Activated CD4-positive, alpha-beta T cell treated with anti-CD3 and anti-CD28 coated beads, Interleukin-2, amount 10 ng/mL, durations not matched to agents 24 days and 14 days (primary cell): ENCODE measurements at regions not wholly inside any gene's neighbourhood (a gene's known extent, or its start where the extent isn't known, plus 50 kb on each side); places are given as distances from the start of the nearest gene placed in this dataset.
A peak's percentile ranks its signal among the peaks of the same experiment; 100 is the strongest.

ENCODE experiments used
- DNase-seq: peaks from one replicate; pipeline ENCODE4 v3.0.0; 2022
- H3K27ac Mint-ChIP-seq: one replicate; pipeline ENCODE4 v1.8.0; 2022; ENCODE audit warnings: mild to moderate bottlenecking, mixed read lengths
- H3K27me3 Mint-ChIP-seq: one replicate; pipeline ENCODE4 v1.8.0; 2022; ENCODE audit warnings: mixed read lengths
- H3K36me3 Mint-ChIP-seq: one replicate; pipeline ENCODE4 v1.8.0; 2022; ENCODE audit warnings: low read depth, mild to moderate bottlenecking, mixed read lengths
- H3K4me1 Mint-ChIP-seq: one replicate; pipeline ENCODE4 v1.8.0; 2021; ENCODE audit warnings: mixed read lengths
- H3K4me3 Mint-ChIP-seq: one replicate; pipeline ENCODE4 v1.8.0; 2022; ENCODE audit warnings: mild to moderate bottlenecking, moderate library complexity, mixed read lengths
- H3K9me3 Mint-ChIP-seq: one replicate; pipeline ENCODE4 v1.8.0; 2021; ENCODE audit warnings: mixed read lengths
- intact Hi-C: fragments of 100-400 bp; cut with micrococcal nuclease; formaldehyde crosslinking; loops from one replicate; pipeline ENCODE4 v1.15.1; 2023

DNA sequence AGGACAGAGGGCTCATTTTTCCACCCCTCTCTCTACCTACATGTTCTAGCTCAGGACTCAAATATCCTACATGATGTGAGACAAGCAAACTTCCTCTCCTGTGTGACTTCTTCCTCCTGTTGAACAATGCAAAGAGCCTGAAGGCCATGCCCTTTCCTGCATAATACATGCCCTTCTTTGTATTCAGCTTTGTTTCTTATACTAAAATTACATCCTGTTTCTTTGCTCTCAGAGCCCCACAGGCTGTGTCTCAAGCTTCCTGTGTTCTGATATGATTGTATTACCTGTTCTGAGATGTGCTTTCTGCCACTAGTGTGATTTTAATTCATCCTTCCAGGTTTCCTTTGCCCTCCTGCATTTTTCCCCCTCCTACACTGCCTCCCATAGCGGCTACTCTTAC is 166.4 kb upstream of the AFF2 start:
- Mint-ChIP-seq H3K27me3 (no peaks in the 10 kb centered on the region), H3K9me3 (peaks cover 6% of the 10 kb centered on the region), H3K27ac (peak overlapping the region; percentile 34), H3K4me3 (no peak overlapping the region), H3K4me1 (peaks cover 13% of the 10 kb centered on the region), H3K36me3 (no peaks in the 10 kb centered on the region)
- DNase-seq, result peak; percentile 67
- intact Hi-C loops, result no loop called here

DNA sequence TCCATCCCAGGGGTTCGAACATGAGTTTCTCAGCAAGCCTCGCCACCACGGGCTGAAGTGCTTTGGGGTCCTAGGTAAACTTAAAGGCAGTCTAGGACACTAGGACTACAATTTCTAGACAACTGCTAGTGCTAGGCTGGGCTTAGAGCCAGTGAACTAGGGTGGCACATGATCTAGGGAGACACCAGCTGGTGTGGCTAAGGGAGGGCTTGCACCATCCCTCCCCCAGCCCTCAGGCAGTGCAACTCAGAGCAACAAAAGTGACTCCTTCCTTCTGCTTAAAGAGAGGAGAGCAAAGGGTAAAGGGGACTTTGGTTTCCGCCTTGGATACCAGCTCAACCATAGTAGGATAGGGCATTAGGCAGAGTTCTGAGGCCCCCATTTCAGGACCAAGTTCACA is 162.5 kb upstream of the AFF2 start:
- no peaks in the 10 kb centered on the region for H3K27me3 Mint-ChIP-seq
- H3K4me1 Mint-ChIP-seq, result peaks cover 21% of the 10 kb centered on the region
- H3K27ac Mint-ChIP-seq, result no peak overlapping the region
- peaks cover 17% of the 10 kb centered on the region for H3K9me3 Mint-ChIP-seq
- DNase-seq, result no peak
- intact Hi-C loops, result no loop called here
- no peak overlapping the region for H3K4me3 Mint-ChIP-seq
- H3K36me3 Mint-ChIP-seq, result peaks cover 4% of the 10 kb centered on the region

DNA sequence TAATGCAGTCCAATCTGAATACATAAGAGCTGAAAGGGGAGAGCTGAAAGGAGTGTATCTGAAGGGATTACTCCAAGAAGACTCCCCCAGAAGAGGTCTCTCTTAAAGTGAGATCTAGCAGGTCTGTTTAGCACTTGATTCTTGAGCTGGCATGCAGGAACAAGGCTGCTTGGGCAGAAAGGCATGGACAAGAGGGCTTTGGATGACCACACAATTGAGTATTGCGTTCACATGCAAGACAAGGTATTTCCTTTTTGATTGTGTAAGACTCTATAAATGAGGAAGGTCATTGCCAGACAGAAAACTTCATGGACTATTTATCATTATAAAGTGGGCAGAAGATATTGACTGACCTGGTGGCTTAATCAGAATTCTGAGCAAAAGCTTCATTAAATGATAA is 145.5 kb upstream of the AFF2 start:
- Mint-ChIP-seq H3K27ac (no peak overlapping the region), H3K9me3 (peaks cover 21% of the 10 kb centered on the region), H3K4me1 (no peaks in the 10 kb centered on the region), H3K36me3 (no peaks in the 10 kb centered on the region), H3K4me3 (no peak overlapping the region), H3K27me3 (no peaks in the 10 kb centered on the region)
- intact Hi-C loops, result no loop called here
- DNase-seq, result no peak

DNA sequence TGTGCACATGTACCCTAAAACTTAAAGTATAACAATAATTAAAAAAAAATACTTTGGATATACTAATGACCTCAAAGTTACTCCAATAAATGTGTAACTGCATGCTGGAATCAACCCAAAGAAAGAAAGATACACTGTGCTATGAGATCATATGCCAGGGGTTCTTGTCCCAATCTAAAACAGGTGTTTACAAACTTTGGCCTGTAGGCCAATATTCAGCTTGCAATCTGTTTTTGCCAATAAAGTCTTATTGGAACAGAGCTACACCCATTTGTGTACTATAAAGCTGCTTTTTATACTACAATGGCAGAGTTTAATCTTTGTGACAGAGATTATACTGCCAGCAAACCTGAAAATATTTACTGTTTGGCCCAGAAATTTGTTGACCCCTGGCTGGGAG is 138.8 kb upstream of the AFF2 start:
- Mint-ChIP-seq H3K27me3 (no peaks in the 10 kb centered on the region), H3K4me3 (no peak overlapping the region), H3K4me1 (no peaks in the 10 kb centered on the region), H3K9me3 (peaks cover 14% of the 10 kb centered on the region), H3K27ac (no peak overlapping the region), H3K36me3 (no peaks in the 10 kb centered on the region)
- no peak for DNase-seq
- intact Hi-C loops, result no loop called here

DNA sequence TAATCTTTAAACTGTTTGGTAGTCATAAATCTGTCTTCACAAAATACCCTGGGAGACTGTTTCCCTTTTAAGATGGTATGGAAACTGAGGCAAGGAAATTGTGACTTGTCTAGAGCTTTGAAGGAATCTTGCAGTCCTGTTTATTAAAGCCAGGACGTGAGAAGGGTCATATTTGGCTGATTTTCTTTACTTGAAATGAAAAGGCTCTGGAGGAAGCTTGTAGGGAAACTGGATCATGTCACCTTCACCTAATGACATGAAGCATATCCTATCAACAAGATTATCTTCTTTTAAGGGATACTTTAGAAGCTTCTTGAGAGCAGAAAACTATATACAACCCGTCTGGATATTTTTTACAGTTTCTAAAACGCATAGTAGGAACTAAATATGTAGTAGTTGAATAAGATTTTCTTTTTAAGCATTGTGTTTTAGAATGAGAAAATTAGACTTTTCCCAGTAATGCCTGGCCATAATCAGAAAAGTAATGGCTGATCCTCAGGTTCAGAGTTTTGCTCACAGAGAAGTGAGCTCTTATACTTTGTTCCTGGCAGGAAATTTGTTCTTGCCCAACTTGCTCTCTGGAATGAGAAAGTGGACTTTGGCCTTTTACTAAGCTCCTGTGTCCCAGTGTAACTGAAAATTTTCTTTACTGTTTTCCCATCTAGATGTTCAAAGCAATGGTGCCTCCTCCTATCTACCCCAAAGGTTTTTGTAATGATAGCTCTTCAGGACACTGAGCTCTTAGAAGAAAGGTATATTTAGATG is 136.8 kb upstream of the AFF2 start:
- H3K36me3 Mint-ChIP-seq, result no peaks in the 10 kb centered on the region
- peaks cover 4% of the 10 kb centered on the region for H3K9me3 Mint-ChIP-seq
- no peak overlapping the region for H3K4me3 Mint-ChIP-seq
- no peaks in the 10 kb centered on the region for H3K27me3 Mint-ChIP-seq
- peaks cover 4% of the 10 kb centered on the region for H3K4me1 Mint-ChIP-seq
- no peak overlapping the region for H3K27ac Mint-ChIP-seq
- intact Hi-C loops, result no loop called here
- no peak for DNase-seq

DNA sequence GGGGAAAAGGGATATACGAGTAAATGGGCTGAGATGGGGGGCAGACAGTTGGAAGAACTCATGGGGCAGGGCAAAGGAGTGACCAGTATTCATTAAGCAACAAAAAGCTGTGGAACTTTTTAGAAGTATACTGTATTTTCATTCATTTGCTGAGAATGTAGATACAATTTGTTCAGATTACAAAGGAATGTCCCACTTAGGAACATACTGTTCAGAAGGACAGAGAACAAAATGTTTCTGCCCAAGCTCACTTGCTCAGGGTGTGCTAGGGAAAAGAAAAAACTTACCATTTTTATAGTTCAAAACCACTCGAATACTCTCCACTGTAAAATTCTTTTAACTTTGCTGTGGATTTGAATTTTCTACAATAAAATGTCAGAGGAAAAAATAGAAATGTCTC is 135.2 kb upstream of the AFF2 start:
- Mint-ChIP-seq H3K36me3 (no peaks in the 10 kb centered on the region), H3K4me3 (no peak overlapping the region), H3K27me3 (no peaks in the 10 kb centered on the region), H3K4me1 (peaks cover 4% of the 10 kb centered on the region), H3K9me3 (peaks cover 4% of the 10 kb centered on the region), H3K27ac (no peak overlapping the region)
- DNase-seq, result no peak
- intact Hi-C loops, result no loop called here

DNA sequence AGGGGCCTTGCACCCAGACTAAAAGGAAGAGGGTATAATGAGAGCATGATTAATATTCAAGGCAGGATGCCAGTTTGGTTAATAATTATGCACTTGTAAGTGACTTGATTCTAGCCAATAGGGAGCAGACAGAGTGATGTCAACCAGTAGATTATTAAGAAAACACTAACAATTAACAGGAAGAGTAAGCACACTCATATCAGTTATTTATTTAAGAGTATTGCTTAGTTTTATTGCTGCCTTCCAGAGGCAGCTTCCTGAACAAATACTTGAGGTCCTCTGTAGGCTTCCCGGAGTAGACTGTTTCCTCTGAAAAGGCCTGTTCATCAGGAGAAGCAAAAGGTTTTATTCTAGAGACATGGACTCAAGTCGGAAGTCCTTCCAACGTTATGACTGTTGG is 129.1 kb upstream of the AFF2 start:
- no peak for DNase-seq
- Mint-ChIP-seq H3K27me3 (no peaks in the 10 kb centered on the region), H3K9me3 (peaks cover 9% of the 10 kb centered on the region), H3K36me3 (no peaks in the 10 kb centered on the region), H3K4me1 (peaks cover 4% of the 10 kb centered on the region), H3K4me3 (no peak overlapping the region), H3K27ac (no peak overlapping the region)
- intact Hi-C loops, result no loop called here

DNA sequence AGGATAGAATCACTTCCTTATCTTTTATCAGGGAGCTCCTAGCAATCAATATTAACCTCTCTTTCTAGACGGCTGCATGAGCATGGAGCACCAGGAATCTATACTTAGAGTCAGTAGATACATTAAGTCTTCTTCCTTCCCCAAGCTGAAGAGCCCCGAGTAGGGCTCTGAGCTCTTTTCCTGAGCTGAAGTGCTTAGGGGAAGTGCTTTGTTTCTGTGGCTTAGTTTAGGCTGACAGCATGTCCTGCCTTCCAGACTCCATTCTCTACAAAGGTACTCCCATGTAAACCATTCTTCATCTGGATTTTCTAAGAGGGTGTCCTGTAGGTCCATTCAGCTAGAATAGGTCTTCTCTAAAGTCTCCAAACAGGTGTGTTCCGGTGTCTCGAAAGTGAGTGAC is 127.5 kb upstream of the AFF2 start:
- intact Hi-C loops, result no loop called here

DNA sequence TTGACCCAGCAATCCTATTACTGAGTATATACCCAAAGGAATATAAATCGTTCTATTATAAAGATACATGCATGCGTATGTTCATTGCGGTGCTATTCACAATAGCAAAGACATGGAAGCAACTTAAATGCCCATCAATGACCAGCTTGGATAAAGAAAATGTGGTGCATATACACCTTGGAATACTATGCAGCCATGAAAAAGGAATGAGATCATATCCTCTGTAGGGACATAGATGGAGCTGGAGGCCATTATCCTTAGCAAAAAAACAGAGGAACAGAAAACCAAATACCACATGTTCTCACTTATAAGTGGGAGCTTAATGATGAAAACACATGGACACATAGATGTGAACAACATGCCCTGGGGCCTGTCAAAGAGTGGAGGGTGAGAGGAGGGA is 124.1 kb upstream of the AFF2 start:
- peaks cover 9% of the 10 kb centered on the region for H3K9me3 Mint-ChIP-seq
- intact Hi-C loops, result no loop called here
- H3K36me3 Mint-ChIP-seq, result no peaks in the 10 kb centered on the region
- no peaks in the 10 kb centered on the region for H3K27me3 Mint-ChIP-seq
- H3K4me1 Mint-ChIP-seq, result peaks cover 16% of the 10 kb centered on the region
- H3K27ac Mint-ChIP-seq, result no peak overlapping the region
- no peak overlapping the region for H3K4me3 Mint-ChIP-seq
- no peak for DNase-seq

More for the DNA sequence above, 127.5 kb upstream of the AFF2 start:
- Mint-ChIP-seq H3K4me1 (peaks cover under 1% of the 10 kb centered on the region), H3K9me3 (peaks cover 9% of the 10 kb centered on the region), H3K4me3 (no peak overlapping the region), H3K27me3 (no peaks in the 10 kb centered on the region), H3K36me3 (no peaks in the 10 kb centered on the region), H3K27ac (no peak overlapping the region)
- DNase-seq, result no peak

DNA sequence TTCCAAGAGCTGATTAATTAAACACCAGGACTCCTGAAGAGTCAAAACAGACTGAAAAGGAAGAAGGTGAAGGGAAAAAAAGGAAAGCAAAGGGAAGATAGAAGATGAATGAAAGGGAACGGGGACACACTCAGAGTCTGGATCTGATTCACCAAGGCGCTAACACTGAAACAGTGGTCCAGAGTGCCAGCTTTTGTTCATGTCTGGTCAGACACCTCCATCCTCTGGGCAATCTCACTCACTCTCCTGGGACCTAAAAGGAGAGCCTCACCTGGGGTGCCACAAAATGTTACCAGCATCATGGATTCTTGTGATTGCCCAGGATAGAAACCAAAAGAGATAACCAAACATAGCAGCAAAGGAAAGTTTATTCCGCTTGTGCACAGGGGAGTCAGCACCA is 120.3 kb upstream of the AFF2 start:
- Mint-ChIP-seq H3K4me1 (peaks cover 21% of the 10 kb centered on the region), H3K27ac (peak overlapping the region; percentile 45), H3K36me3 (no peaks in the 10 kb centered on the region), H3K27me3 (no peaks in the 10 kb centered on the region), H3K4me3 (peak overlapping the region; percentile 78), H3K9me3 (peaks cover 4% of the 10 kb centered on the region)
- intact Hi-C loops, result loop anchor here (2.0 to 10.0 kb wide), 2 partner anchors 69 to 465 kb away; partner anchors contain the start of gene FMR1
- DNase-seq, result peak; percentile 51

DNA sequence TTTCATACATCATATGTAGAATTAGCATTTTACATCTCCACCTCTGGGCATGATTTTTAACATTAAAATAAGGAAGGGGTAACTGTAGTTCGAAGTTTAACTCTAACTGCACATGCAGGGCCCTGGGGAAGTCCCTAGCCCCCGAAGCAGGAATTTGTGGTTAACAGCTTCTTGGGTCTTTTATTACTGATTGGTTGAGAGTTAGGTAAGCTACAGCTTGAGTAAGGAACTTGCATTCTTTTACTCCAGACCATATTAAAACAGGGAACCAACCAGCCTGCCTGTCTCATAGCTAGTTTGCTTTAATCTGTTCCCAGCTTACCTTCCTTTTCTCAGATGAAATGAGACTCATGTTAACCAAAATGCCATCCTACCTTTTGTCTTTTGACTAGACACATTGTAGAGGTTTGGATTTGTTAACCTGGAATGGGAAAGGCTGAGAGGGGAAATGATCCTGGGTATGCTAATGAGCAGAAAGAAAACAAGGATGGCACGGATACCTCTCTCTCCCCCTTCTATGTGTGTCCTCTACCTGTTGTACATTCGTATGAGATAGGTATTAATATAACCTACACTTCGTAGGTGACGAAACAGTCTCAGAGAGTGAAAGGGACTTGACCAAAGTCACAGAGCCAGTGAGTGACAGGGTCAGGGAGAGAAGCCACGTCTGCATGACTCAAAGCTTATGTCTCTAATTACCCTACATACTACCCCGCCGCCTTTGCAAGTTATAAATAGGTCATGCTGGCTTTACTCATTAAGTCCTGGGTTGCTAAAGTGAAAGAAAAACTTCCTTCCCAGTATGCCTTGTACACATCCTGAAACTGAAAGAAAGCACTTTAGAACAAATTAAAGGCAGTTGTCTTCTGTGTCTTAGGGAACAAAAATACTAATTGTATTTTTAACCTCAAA is 119.5 kb upstream of the AFF2 start:
- peak; percentile 82 for DNase-seq
- intact Hi-C loops, result loop anchor here (1.0 to 10.0 kb wide), 5 partner anchors 70 to 903 kb away; partner anchors contain the start of gene FMR1
- H3K4me1 Mint-ChIP-seq, result peaks cover 21% of the 10 kb centered on the region
- H3K36me3 Mint-ChIP-seq, result no peaks in the 10 kb centered on the region
- peak overlapping the region; percentile 92 for H3K27ac Mint-ChIP-seq
- H3K27me3 Mint-ChIP-seq, result no peaks in the 10 kb centered on the region
- H3K9me3 Mint-ChIP-seq, result no peaks in the 10 kb centered on the region
- peak overlapping the region; percentile 78 for H3K4me3 Mint-ChIP-seq

DNA sequence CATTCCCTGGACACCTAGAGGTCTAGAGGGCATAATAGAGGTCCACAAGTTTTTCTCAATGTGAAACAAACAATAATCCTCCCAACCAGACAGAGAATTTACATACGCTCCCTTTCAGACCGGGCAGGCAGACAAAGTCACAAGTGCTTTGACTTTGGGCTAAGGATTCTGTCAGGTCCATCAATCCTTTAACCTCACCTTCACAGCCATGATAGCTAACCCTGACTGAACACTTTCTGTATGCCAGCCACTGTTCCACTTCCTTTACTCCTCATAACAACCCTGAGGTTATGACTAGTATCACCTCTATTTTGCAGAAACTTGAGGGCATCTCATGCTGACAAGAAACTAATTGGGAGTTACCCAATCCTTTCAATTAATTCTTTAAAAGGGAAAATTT is 118.8 kb upstream of the AFF2 start:
- peak overlapping the region; percentile 78 for H3K4me3 Mint-ChIP-seq
- peak; percentile 58 for DNase-seq
- H3K27ac Mint-ChIP-seq, result peak overlapping the region; percentile 92

DNA sequence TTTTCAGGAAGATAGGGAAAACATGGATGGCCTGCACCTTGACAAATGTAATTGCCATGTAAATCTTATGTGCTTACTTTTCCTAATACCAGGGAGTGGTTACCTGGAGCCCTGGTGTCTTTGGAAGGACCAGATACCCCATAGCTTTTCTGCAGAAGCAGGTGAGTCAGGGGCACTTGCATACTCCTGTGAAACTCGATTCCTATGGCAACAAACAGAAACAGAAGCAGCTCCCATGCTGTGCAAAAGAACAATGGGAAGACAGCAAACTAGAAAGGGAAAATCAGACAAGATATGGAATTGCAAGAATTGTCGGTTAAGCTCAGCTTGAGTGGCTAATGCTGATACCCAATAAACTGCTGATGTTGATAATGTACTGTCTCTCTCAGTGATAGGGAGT is 117.4 kb upstream of the AFF2 start:
- Mint-ChIP-seq H3K9me3 (no peaks in the 10 kb centered on the region), H3K27me3 (no peaks in the 10 kb centered on the region), H3K27ac (no peak overlapping the region), H3K4me3 (no peak overlapping the region), H3K36me3 (no peaks in the 10 kb centered on the region), H3K4me1 (peaks cover 21% of the 10 kb centered on the region)
- intact Hi-C loops, result loop anchor here (10.0 kb wide), 1 partner anchor 468 kb away; the partner anchor contains the start of gene FMR1
- DNase-seq, result no peak

More for the DNA sequence above, 118.8 kb upstream of the AFF2 start:
- Mint-ChIP-seq H3K9me3 (no peaks in the 10 kb centered on the region), H3K36me3 (no peaks in the 10 kb centered on the region), H3K4me1 (peaks cover 21% of the 10 kb centered on the region), H3K27me3 (no peaks in the 10 kb centered on the region)
- intact Hi-C loops, result loop anchor here (1.0 to 10.0 kb wide), 5 partner anchors 71 to 903 kb away; partner anchors contain the start of gene FMR1

DNA sequence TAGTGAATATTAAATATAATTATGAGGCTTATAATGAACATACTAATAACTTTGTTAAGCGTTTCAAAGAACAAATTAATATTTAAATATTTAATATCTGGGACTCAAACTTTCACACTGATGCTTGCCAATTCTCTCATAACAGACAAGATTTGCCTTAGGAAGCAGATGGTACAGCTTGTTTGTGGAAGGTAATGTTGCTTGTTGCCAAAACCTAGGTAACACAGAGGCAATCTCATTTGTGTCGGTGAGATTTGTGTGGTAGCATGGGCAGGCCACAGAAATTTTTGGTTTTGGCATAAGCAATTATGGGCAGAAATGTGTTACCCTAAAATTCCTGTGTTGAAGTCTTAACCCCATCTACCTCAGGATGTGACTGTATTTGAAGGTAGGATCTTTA is 114.9 kb upstream of the AFF2 start:
- Mint-ChIP-seq H3K4me3 (no peak overlapping the region), H3K27ac (no peak overlapping the region), H3K9me3 (no peaks in the 10 kb centered on the region), H3K36me3 (no peaks in the 10 kb centered on the region), H3K4me1 (peaks cover 14% of the 10 kb centered on the region), H3K27me3 (no peaks in the 10 kb centered on the region)
- no peak for DNase-seq
- intact Hi-C loops, result loop anchor here (10.0 kb wide), 1 partner anchor 471 kb away; the partner anchor contains the start of gene FMR1
